ENCODE measurements at regions not wholly inside any gene's neighbourhood (a gene's known extent, or its start where the extent isn't known, plus 50 kb on each side); places are given as distances from the start of the nearest gene placed in this dataset.

- no peak for TF ChIP-seq POLR2A (IDR thresholded peaks at IDR 0.05)
- no peak for TF ChIP-seq POLR2AphosphoS5 (IDR thresholded peaks at IDR 0.05)
- no peak for TF ChIP-seq EP300 (IDR thresholded peaks at IDR 0.05)
- TF ChIP-seq CTCF (IDR thresholded peaks at IDR 0.05): no peak
- DNase-seq: no peak
- Histone ChIP-seq H3K27ac (no peak overlapping the region), H3K36me3 (no peaks in the 10 kb centered on the region), H3K4me3 (no peak overlapping the region), H3K4me1 (peaks cover 0 to 14% (median 0%) of the 10 kb centered on the region in 4 donors), H3K27me3 (no peaks in the 10 kb centered on the region), H3K9me3 (no peaks in the 10 kb centered on the region)
- 87 to 94% methylated on average over 3 of the region's 3 CpGs for WGBS, 2 donors
- intact Hi-C loops (cut with DNase I): no loop called here
Observed at GRCh38 chr20:58022711-58023110, 205.7 kb downstream of the ANKRD60 start.

- TF ChIP-seq POLR2AphosphoS5 (IDR thresholded peaks at IDR 0.05): no peak
- TF ChIP-seq CTCF (IDR thresholded peaks at IDR 0.05): no peak
- no peak for TF ChIP-seq EP300 (IDR thresholded peaks at IDR 0.05)
- no peak for TF ChIP-seq POLR2A (IDR thresholded peaks at IDR 0.05)
- DNase-seq: peak; percentile 77
- no peaks in the 10 kb centered on the region for H3K9me3 ChIP-seq
Observed at GRCh38 chr20:58021481-58021880, 207.0 kb downstream of the ANKRD60 start.

GRCh38 chr20:58020656-58021454, 207.6 kb downstream of the ANKRD60 start:
- Histone ChIP-seq H3K4me1 (peaks cover 0 to 14% (median 0%) of the 10 kb centered on the region in 4 donors), H3K4me3 (no peak overlapping the region), H3K36me3 (no peaks in the 10 kb centered on the region), H3K27ac (peak overlapping the region; percentile 2 to 41 (median 14)), H3K27me3 (no peaks in the 10 kb centered on the region), H3K9me3 (no peaks in the 10 kb centered on the region)
- DNase-seq: no peak
- no peak for TF ChIP-seq EP300 (IDR thresholded peaks at IDR 0.05)
- 60 to 86% methylated on average over 10 of the region's 10 CpGs for WGBS, 2 donors
- intact Hi-C loops (cut with DNase I): no loop called here

More at GRCh38 chr20:58021481-58021880, 207.0 kb downstream of the ANKRD60 start:
- Histone ChIP-seq H3K27ac (peak overlapping the region; percentile 2 to 41 (median 14)), H3K36me3 (no peaks in the 10 kb centered on the region), H3K4me1 (peaks cover 0 to 14% (median 0%) of the 10 kb centered on the region in 4 donors), H3K4me3 (no peak overlapping the region), H3K27me3 (no peaks in the 10 kb centered on the region)
- 82 to 86% methylated on average over 7 of the region's 7 CpGs for WGBS, 2 donors
- intact Hi-C loops (cut with DNase I): no loop called here

GRCh38 chr20:58019850-58020625, 208.4 kb downstream of the ANKRD60 start:
- no peak for DNase-seq
- Histone ChIP-seq H3K4me1 (peaks cover 0 to 14% (median 0%) of the 10 kb centered on the region in 4 donors), H3K4me3 (no peak overlapping the region)

More at GRCh38 chr20:58019850-58020625, 208.4 kb downstream of the ANKRD60 start:
- Histone ChIP-seq H3K9me3 (no peaks in the 10 kb centered on the region), H3K27me3 (no peaks in the 10 kb centered on the region), H3K27ac (peak overlapping the region; percentile 2 to 63 (median 30)), H3K36me3 (no peaks in the 10 kb centered on the region)
- TF ChIP-seq EP300 (IDR thresholded peaks at IDR 0.05) (no peak), POLR2AphosphoS5 (IDR thresholded peaks at IDR 0.05) (no peak), CTCF (IDR thresholded peaks at IDR 0.05) (no peak), POLR2A (IDR thresholded peaks at IDR 0.05) (no peak)
- 80 to 90% methylated on average over 8 of the region's 8 CpGs for WGBS, 2 donors
- intact Hi-C loops (cut with DNase I): no loop called here
